ENCODE measurements at regions not wholly inside any gene's neighbourhood (a gene's known extent, or its start where the extent isn't known, plus 50 kb on each side); places are given as distances from the start of the nearest gene placed in this dataset.
"Not testable (repeated sequence)": the region's sequence is repeated elsewhere in the genome, so short reads cannot be mapped to it uniquely, and the experiment has no call there.

GRCh38 chr16:46519063-46519462, 102.1 kb downstream of the SHCBP1 start:
- no peak for DNase-seq

GRCh38 chr16:46496701-46497100, 124.5 kb downstream of the SHCBP1 start:
- no peak for DNase-seq

- no peak for DNase-seq
These were observed 138.3 kb downstream of the SHCBP1 start for GRCh38 chr16:46482895-46483294.

GRCh38 chr16:46466239-46466638, 154.9 kb downstream of the SHCBP1 start:
- no peak for DNase-seq

GRCh38 chr16:46454801-46455200, 166.4 kb downstream of the SHCBP1 start:
- DNase-seq, result not testable (repeated sequence)

GRCh38 chr16:46428108-46429061, 192.8 kb downstream of the SHCBP1 start:
- DNase-seq, result no peak

GRCh38 chr16:46427340-46428107, 193.7 kb downstream of the SHCBP1 start:
- DNase-seq, result no peak

GRCh38 chr16:46426336-46426735, 194.8 kb downstream of the SHCBP1 start:
- no peak for DNase-seq

- no peak for DNase-seq
These were observed 217.2 kb downstream of the SHCBP1 start for GRCh38 chr16:46404028-46404427.

- not testable (repeated sequence) for DNase-seq
These were observed 222.6 kb downstream of the SHCBP1 start for GRCh38 chr16:46398559-46398958.

- not testable (repeated sequence) for DNase-seq
These were observed 224.3 kb downstream of the SHCBP1 start for GRCh38 chr16:46396883-46397270.

GRCh38 chr16:46396131-46396882, 224.9 kb downstream of the SHCBP1 start:
- DNase-seq, result peak; percentile 29

- DNase-seq, result peak; percentile 28
These were observed 225.7 kb downstream of the SHCBP1 start for GRCh38 chr16:46395391-46395921.

GRCh38 chr16:46394963-46395362, 226.2 kb downstream of the SHCBP1 start:
- DNase-seq, result peak; percentile 48

GRCh38 chr16:46394149-46394548, 227.0 kb downstream of the SHCBP1 start:
- DNase-seq, result peak; percentile 11

- DNase-seq, result peak; percentile 62
These were observed 228.1 kb downstream of the SHCBP1 start for GRCh38 chr16:46392930-46393722.

GRCh38 chr16:46390660-46391462, 230.3 kb downstream of the SHCBP1 start:
- DNase-seq, result peak; percentile 36

GRCh38 chr16:46389561-46390041, 231.6 kb downstream of the SHCBP1 start:
- DNase-seq, result peak; percentile 92

- not testable (repeated sequence) for DNase-seq
These were observed 232.2 kb downstream of the SHCBP1 start for GRCh38 chr16:46388939-46389491.

GRCh38 chr16:46388354-46388753, 232.8 kb downstream of the SHCBP1 start:
- DNase-seq, result peak; percentile 57

All from hematopoietic multipotent progenitor cell treated with erythropoietin and hydrocortisone succinate and interleukin-3 and kit ligand, for 8 days (in vitro differentiated cells).